ENCODE measurements at regions not wholly inside any gene's neighbourhood (a gene's known extent, or its start where the extent isn't known, plus 50 kb on each side); places are given as distances from the start of the nearest gene placed in this dataset.

DNA sequence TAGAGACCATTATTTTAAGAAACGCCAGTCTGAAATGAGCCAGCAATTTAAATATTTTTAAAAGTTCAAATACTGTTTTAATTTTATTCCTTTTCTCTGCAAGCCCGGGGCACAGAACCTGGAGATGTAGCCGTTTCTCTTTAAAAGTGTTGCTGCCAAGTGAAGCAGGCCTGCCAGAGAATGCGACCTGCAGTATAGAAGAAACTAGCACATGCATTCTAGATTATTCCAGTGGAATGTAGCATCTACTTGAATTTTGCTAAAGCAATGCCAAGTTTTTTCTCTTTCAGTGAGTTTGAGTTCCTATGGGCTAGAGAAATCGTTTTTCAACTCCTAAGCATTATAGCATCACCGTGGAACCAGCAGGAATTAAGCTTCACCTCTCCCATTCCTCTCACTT is 101.3 kb downstream of the QRSL1 start:
- Histone ChIP-seq H3K9me2 (replicated peaks; ENCODE audit: insufficient read depth, low read length) (no peaks in the 10 kb centered on the region), H3K4me2 (ENCODE audit: low read depth, low read length, poor library complexity, severe bottlenecking) (peak overlapping the region; percentile 85), H3K36me3 (ENCODE audit: low read length) (no peaks in the 10 kb centered on the region), H3K9ac (ENCODE audit: low read length) (peak overlapping the region; percentile 54), H3K27me3 (ENCODE audit: low read length) (no peaks in the 10 kb centered on the region), H4K20me1 (ENCODE audit: low read depth, low read length) (no peaks in the 10 kb centered on the region), H2AFZ (ENCODE audit: low read depth, low read length, severe bottlenecking) (peak overlapping the region; percentile 4), H3K4me3 (ENCODE audit: insufficient read depth, low read length, poor library complexity, severe bottlenecking) (peak overlapping the region; percentile 53), H3K79me2 (ENCODE audit: insufficient read depth, low read length) (no peaks in the 10 kb centered on the region), H3F3A (ENCODE audit: insufficient read depth) (peaks cover 29% of the 10 kb centered on the region), H3K9me3 (ENCODE audit: insufficient read depth, low read length) (no peaks in the 10 kb centered on the region), H3K27ac (ENCODE audit: low read depth, low read length) (peak overlapping the region; percentile 91)
- TF ChIP-seq, protein P1, sequence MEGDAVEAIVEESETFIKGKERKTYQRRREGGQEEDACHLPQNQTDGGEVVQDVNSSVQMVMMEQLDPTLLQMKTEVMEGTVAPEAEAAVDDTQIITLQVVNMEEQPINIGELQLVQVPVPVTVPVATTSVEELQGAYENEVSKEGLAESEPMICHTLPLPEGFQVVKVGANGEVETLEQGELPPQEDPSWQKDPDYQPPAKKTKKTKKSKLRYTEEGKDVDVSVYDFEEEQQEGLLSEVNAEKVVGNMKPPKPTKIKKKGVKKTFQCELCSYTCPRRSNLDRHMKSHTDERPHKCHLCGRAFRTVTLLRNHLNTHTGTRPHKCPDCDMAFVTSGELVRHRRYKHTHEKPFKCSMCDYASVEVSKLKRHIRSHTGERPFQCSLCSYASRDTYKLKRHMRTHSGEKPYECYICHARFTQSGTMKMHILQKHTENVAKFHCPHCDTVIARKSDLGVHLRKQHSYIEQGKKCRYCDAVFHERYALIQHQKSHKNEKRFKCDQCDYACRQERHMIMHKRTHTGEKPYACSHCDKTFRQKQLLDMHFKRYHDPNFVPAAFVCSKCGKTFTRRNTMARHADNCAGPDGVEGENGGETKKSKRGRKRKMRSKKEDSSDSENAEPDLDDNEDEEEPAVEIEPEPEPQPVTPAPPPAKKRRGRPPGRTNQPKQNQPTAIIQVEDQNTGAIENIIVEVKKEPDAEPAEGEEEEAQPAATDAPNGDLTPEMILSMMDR (IDR thresholded peaks at IDR 0.05; ENCODE audit: insufficient read depth, low read length, poor library complexity, severe bottlenecking), result no peak
- TF ChIP-seq EZH2phosphoT487 (conservative IDR thresholded peaks at IDR 0.05; ENCODE audit: low read length), result no peak

DNA sequence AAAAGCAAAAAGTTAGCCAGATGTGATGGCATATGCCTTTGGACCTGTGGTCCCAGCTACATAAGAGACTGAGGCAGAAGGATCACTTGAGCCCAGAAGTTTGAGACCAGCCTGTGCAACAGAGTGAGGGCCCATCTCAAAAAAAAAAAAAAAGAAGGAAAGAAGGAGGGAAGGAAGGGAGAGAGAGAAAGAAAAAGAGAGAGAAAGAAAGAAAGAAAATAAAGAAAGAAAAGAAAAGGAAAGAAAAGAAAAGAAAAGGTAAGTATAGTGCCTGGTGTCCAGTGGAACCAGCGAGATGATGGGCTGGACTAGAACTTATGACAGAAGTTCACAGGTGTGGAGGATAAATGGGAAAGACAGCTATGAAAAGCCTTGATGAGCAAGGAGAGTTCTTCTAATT is 100.9 kb downstream of the QRSL1 start:
- peak overlapping the region; percentile 54 for H3K9ac ChIP-seq (ENCODE audit: low read length)
- H3K27me3 ChIP-seq (ENCODE audit: low read length), result no peaks in the 10 kb centered on the region
- H3K79me2 ChIP-seq (ENCODE audit: insufficient read depth, low read length), result no peaks in the 10 kb centered on the region
- no peaks in the 10 kb centered on the region for H4K20me1 ChIP-seq (ENCODE audit: low read depth, low read length)
- H3K4me3 ChIP-seq (ENCODE audit: insufficient read depth, low read length, poor library complexity, severe bottlenecking), result peak overlapping the region; percentile 53
- H3K36me3 ChIP-seq (ENCODE audit: low read length), result no peaks in the 10 kb centered on the region
- H3K9me3 ChIP-seq (ENCODE audit: insufficient read depth, low read length), result no peaks in the 10 kb centered on the region
- H3F3A ChIP-seq (ENCODE audit: insufficient read depth), result peaks cover 29% of the 10 kb centered on the region
- H2AFZ ChIP-seq (ENCODE audit: low read depth, low read length, severe bottlenecking), result peak overlapping the region; percentile 4
- peak overlapping the region; percentile 85 for H3K4me2 ChIP-seq (ENCODE audit: low read depth, low read length, poor library complexity, severe bottlenecking)
- no peaks in the 10 kb centered on the region for H3K9me2 ChIP-seq (replicated peaks; ENCODE audit: insufficient read depth, low read length)
- no peak for TF ChIP-seq EZH2phosphoT487 (conservative IDR thresholded peaks at IDR 0.05; ENCODE audit: low read length)
- TF ChIP-seq, protein P1 (IDR thresholded peaks at IDR 0.05; ENCODE audit: insufficient read depth, low read length, poor library complexity, severe bottlenecking), result no peak
- H3K27ac ChIP-seq (ENCODE audit: low read depth, low read length), result peak overlapping the region; percentile 91

DNA sequence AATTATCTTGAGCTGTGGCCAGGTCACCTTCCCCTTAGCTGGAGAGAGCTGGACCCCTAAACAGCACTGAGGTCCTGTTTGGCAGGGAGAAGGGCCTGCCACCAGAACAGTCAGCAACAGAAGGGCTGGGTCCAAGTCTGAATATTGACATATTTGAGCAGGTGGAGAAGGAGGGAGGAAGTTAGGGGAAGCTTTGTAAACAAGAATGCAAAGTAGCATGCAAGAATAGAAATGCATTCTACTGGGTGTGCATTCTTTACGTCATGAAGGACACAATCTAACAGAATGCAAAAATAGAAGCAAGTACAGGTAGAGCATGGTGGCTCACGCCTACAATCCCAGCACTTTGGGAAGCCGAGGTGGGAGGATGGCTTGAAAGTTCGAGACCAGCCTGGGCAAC is 100.5 kb downstream of the QRSL1 start:
- H3K27me3 ChIP-seq (ENCODE audit: low read length), result no peaks in the 10 kb centered on the region
- H3K9me2 ChIP-seq (replicated peaks; ENCODE audit: insufficient read depth, low read length), result no peaks in the 10 kb centered on the region
- H3K9me3 ChIP-seq (ENCODE audit: insufficient read depth, low read length), result no peaks in the 10 kb centered on the region
- no peaks in the 10 kb centered on the region for H4K20me1 ChIP-seq (ENCODE audit: low read depth, low read length)
- H3K27ac ChIP-seq (ENCODE audit: low read depth, low read length), result peak overlapping the region; percentile 91
- H3K36me3 ChIP-seq (ENCODE audit: low read length), result no peaks in the 10 kb centered on the region
- H3F3A ChIP-seq (ENCODE audit: insufficient read depth), result peaks cover 29% of the 10 kb centered on the region
- TF ChIP-seq, protein P1 (IDR thresholded peaks at IDR 0.05; ENCODE audit: insufficient read depth, low read length, poor library complexity, severe bottlenecking), result no peak
- no peak for TF ChIP-seq EZH2phosphoT487 (conservative IDR thresholded peaks at IDR 0.05; ENCODE audit: low read length)
- peak overlapping the region; percentile 53 for H3K4me3 ChIP-seq (ENCODE audit: insufficient read depth, low read length, poor library complexity, severe bottlenecking)
- H3K4me2 ChIP-seq (ENCODE audit: low read depth, low read length, poor library complexity, severe bottlenecking), result peak overlapping the region; percentile 85
- peak overlapping the region; percentile 4 for H2AFZ ChIP-seq (ENCODE audit: low read depth, low read length, severe bottlenecking)
- H3K9ac ChIP-seq (ENCODE audit: low read length), result peak overlapping the region; percentile 54
- H3K79me2 ChIP-seq (ENCODE audit: insufficient read depth, low read length), result no peaks in the 10 kb centered on the region

Data from SU-DHL-6 (cell line).